GM19395 (cell line): ENCODE measurements at regions not wholly inside any gene's neighbourhood (a gene's known extent, or its start where the extent isn't known, plus 50 kb on each side); places are given as distances from the start of the nearest gene placed in this dataset.
"Not testable (repeated sequence)": the region's sequence is repeated elsewhere in the genome, so short reads cannot be mapped to it uniquely, and the experiment has no call there.

Experiments
- ATAC-seq: cut with Tn5 transposase; IDR thresholded peaks from one replicate; pipeline ENCODE4 v1.9.1; 2021; ENCODE audit warnings: mild to moderate bottlenecking, moderate library complexity; ENCODE audit not compliant: unreplicated experiment

DNA sequence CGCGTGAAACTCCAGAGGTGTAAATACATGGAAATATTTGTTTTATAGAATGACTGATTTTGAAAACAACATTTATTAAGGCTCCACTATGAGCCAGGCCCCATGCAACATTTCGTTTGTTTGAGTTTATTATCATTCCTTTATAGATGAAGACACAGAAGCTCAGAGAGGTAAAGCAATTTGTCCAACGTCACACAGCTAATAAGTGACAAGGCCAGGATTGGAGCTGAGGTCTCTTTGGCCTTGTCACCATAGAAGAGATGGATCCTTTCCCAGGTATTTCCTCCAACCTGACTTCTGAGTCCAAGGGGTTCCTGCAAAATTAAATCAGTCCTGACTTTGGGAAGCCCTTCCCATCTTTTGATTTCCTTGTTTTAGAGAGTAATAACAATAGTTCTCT, 98.0 kb downstream of the SYF2 start:
- no peak for ATAC-seq

DNA sequence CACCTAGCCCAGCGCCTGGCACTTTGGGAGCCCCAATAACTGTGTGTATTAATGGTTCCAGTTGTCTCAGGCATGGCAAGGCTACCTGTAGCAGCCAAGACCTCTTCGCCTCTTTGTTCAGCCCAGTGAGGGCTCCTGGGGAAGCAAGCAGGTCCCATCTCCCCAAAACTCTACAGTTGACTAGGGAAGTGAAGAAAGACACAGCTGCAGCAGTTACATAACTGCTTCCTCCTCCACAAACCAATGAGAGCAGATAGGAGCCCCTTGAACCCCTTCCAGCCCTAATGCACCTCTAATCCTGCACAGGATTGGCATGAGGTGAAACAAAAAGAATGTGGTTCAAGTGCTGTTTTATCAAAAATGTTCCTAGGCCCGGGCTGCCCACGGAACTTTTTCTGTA, 100.5 kb downstream of the SYF2 start:
- no peak for ATAC-seq

DNA sequence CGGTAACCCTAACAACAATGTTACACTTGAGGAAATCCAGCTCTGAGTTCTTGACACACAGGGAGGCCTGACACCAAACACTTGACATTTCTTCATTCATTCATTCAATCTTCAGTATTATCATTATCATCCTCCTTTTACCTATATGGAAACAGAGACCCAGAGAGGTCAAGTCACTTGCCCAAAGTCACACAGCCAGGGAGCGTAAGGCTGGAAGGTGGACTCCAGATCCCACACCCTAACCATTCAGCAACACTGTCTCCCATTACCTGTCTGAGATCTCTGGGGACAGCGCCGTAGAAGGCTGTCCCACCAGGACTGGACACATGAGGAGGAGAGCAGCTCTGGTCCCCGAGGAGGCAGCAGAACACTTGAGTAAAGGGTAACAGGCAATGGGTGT, 101.4 kb downstream of the SYF2 start:
- ATAC-seq, result no peak

DNA sequence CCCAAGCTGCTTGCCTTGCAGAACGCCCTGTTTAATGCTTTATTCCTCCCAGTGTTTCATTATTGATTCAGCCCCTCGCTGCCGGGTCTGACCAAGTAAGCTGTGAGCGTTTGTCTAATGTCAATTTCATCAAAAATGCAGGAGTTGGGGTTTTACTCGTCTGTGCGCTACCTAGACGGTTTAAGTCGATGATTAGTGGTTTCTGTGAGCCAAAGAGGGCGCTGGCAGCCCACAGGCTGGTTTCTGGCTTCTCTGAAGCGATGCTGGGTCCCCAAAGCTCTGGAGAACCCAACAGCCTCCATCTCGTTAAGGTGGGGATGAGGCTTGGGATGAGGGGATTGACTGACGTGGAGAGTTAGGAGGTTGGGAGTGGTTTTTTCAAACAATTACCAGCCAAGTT, 102.9 kb downstream of the SYF2 start:
- no peak for ATAC-seq

DNA sequence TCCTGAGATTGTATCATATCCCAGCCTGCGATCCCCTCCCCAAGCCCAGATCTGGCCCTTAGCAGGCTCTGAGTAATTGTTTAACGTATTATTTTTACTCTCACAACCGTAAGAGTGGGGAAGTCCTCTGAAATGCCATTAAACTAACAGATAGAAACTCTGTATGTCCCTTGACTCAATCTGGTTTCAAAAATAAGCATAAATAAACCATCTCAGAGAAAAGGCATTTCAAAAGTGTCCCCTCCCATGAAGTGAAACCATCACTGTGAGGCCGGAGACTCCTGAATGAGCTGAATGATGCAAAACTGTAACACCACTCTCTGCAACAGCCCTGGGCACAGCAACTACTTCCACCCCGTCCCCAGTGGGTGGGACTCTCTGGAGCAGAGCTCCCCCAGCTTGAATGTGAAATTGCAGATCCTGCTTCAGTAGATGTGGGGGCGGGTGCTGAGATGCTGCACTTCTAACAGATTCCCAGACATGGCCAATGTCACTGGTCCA, 104.1 kb downstream of the SYF2 start:
- ATAC-seq, result no peak

DNA sequence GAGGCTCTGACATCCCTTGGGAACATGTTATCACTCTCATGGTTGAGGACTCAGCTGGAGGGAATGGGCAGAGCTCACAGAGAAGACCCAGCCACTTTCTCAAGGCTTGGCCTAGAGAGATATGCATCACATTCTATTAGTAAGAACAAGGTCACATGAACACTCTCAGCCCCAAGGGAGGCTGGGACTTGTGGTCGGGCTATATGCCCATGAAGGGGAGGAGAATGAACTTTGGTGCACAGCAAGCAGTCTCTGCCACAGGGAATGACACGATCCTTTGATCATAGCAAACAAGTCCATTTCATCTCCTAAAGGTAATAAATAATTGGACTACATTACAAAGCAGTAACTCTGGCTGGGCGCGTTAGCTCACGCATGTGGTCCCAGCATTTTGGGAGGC, 105.7 kb downstream of the SYF2 start:
- no peak for ATAC-seq

DNA sequence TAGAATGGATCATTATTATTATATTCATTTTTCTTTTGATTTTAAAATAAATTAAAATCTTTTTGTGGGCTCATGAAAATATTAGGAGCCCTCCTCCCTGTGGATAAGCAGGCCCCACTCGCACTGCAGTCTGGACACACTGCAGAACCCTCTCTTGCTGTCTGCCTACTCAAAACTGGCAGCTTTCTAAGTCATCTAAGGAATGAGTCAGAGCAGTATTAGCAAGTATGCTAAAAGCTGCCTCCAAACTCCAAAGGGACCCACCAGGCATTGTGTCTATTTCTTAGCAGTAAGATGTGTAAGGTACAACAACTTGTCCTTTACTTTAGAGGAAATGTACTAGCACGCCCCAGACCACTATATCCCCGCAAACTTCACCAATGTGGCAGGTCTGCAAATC, 108.8 kb downstream of the SYF2 start:
- no peak for ATAC-seq

DNA sequence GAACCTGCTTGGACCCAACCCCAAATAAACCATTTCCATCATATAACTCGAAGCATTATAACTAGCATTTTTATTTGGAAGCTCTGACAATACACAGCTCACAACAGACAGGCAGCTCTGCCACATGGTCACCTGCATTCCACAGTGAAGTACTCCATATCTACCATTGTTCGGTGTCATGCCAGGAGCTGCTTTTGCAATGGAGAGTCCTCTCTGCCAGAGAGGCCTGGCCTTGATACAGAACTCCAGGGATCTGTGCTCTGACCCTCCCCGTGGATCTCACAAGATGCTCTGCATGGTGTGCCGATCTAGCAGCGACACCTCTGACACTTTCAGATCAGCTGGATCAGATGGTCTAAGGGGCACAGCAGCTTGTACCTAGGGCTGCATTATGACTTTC, 109.6 kb downstream of the SYF2 start:
- ATAC-seq, result no peak

DNA sequence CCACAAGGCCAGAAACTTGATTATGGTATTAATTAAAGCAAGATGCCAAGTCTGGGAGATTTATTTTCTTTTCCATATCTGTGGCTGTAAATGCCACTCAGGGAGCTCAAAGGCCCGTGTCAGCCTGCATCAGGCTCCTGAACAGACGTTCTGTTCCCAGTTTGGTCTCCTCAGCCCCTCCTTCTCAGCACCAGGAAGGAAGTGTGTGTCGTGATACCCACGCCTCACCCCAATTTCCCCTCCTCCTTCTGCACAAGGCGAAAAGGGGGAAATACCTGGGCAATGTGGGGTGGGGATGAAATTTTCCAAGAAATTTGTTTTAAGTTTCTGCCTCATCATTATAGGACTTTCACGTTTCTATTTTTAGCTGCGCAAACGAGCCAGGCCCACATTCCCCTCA, 112.0 kb downstream of the SYF2 start:
- ATAC-seq, result no peak

DNA sequence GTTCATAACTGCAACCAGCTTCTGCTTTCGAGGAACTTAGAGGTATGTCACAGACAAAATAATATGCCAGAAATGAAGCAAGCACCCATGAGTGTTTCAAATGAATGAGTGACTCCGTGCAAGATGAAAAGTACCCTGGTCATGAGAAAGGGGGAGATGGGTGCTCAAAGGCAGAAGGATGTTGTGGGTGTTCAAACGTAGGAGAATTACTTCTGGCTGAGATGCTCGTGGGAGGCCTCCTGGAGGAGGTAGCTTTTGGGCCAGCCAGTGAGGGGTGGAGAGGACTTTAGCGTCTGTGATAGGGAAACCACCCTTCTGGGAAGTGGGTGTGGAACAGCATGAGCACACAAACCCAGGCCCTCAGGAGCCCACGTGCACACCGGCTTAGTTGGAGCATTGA, 113.8 kb downstream of the SYF2 start:
- ATAC-seq, result no peak

DNA sequence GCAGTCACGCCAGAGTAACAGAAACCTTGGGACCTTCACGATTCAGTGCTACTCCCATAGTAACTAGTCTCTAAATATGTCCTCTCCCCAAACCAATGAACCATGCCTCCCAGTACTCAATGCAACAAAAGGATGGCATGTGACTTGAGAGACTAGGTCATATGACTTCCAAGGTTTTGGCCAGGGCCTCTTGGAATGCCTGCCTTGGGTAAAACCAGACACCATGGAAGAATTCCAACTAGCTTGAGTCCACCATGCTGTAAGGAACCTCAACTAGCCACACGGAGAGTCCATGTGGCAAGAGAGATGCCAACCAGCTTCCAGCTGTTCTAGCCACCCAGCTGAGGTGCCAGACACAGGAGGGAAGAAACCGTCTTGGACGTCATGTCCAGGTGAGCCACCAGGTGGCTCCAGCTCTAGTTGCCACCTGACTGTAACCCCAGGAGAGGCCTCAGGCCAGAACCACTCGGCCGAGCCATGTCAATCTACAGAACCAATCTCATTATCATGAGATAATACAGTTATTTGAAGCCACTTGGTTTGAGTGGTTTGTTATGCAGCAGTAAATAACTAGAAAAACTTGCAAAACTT, 115.0 kb downstream of the SYF2 start:
- no peak for ATAC-seq

DNA sequence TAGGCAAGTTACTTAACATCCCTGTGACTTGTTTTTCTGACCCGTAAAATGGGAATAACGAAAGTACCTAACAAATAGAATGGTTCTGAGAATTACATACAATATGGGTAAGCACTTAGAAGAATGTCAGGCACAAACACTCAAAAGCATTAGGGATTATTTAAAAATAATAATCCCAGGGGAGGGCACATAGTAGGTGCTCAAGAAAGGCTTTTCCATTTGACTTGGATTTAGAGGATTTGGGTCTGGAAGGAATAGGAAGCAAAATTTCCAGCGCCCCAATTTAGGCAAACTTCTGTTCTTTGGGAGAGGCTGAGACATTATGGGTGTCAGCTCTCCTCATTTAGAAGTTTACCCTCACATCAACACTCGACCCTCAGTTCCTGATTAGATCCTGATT, 115.5 kb downstream of the SYF2 start:
- no peak for ATAC-seq

DNA sequence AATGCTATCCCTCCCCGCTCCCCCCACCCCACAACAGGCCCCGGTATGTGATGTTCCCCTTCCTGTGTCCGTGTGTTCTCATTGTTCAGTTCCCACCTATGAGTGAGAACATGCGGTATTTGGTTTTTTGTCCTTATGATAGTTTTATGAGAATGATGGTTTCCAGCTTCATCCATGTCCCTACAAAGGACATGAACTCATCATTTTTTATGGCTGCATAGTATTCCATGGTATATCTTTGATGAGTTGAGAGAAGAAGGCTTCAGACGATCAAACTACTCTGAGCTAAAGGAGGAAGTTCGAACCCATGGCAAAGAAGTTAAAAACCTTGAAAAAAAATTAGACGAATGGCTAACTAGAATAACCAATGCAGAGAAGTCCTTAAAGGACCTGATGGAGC, 116.2 kb downstream of the SYF2 start:
- ATAC-seq, result not testable (repeated sequence)

DNA sequence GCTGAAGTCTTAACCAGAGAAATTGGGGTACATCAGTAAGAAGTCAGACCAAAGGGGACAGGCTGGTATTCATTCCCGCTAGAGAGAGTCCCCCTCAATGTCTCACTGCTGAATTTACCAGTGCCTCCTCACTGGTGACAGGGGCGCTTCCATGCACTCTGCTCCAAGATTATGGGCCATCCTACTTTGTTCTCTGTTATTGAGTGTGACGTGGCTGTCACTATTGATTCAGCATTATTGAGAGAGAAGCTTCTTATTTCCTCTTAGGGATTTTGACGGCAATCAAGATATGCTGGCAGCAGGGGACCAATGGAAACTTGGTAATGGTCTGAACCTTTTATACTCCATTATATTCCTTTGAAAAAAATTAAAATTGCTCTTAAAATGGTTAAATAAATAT, 118.6 kb downstream of the SYF2 start:
- ATAC-seq, result no peak

DNA sequence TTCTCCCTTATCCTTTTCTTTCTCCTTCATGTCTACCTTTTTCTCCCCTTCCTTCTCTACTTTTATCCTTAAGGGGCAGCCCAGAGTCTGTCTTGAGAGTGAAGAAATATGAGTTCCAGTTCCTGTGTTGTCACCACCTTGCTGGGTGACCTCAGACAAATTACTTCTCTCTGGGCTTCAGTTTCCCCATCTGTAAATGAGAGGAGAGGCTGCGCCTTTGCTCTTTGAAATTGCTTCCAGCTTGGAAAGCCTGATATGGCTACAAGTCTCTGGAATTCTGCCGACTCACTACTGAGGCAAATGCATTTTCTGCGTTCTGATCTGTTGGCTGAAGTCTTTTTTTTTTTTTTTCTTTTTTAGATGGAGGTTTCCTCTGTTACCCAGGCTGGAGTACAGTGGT, 119.2 kb downstream of the SYF2 start:
- ATAC-seq, result no peak

DNA sequence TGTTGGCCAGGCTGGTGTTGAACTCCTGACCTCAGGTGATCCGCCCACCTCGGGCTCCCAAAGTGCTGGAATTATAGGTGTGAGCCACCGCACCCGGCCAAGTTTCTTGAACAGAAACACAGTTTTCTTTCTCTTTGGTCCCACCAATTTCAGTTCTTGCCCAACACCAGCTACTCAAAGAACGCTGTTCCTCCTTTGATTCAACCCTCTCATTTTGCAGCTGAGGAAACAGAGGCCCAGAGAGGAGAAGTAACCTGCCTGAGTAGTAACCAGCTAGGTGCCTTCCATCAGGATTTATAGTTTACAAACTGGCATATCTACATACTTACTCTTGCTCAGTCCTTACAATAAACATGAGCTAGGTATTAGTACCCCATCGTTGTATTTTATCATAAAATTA, 119.9 kb downstream of the SYF2 start:
- ATAC-seq, result no peak

DNA sequence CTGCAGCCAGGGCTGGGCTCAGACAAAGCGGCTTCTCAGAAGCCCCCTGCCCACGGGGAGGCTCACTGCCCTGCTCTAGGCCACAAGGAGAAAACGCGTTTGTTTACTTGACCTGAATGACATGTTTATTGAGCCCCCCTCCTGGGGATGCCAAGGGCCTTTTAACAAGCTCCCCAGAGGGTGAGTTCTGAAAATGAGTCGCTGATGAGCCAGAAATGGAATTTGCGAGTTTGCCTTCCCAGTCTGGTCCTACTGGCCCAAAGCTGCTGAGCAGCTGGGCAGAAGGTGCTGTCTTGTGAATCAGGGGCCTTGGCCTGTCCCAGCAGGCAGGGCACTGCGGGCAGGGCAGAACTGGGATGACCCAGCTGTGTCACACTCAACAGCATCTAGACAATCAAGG, 120.6 kb downstream of the SYF2 start:
- no peak for ATAC-seq

DNA sequence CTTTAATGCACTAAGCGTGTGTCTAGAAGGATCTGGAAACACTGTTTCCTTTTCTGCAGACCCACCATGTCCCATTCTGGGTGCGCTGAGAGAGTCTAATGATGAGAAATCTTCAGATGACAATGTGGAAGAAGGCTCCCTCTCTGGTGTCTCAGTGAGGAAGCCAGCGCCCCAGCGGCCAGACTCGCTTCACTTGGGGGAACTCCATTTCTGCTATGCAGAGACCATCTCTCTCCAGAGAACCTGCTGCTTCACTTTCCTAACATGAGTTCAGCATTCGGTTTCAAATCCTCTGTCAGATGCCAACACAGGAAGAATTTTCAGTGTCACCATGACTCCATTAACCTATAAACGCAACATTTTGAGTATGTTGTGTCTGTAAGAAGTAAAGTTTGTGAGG, 121.8 kb downstream of the SYF2 start:
- no peak for ATAC-seq

DNA sequence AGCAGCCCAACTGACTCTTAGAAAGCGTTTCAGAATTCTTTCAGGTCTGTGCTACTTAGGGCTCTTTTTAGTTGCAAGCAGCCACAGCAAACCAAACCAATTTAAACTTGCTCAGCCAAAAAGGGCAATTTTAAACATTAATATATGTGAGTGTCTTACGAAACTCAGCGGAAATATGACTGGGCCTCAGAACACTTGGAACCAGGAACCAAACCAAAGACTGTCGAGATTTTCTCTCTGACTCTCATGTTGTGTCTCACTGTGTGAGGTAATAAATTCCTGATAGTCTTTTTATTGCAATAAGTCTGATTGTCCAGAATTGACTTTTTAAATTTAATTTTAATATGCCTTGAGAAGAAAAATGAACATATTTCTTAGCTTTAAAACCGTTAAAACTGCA, 122.3 kb downstream of the SYF2 start:
- no peak for ATAC-seq

DNA sequence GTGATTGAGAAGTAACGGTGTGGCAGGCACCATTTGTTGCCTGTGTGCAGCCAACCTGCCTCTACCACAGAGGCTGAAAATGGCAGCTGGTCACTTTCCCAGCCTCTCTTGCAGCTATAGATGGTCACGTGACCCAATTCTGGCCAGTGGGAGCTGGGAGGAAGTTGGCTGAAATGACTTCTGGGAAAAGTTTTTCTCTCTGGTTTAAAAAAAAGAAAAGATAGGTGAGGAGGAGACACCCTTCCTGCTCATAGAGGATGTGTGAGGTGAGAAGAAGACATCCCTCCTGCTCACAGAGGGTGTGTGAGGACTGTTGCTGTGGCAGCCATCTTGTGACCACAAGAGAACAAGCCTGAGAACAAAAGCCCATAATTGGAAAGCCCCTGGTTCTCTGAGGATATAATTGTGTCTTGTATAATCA, 122.8 kb downstream of the SYF2 start:
- no peak for ATAC-seq

DNA sequence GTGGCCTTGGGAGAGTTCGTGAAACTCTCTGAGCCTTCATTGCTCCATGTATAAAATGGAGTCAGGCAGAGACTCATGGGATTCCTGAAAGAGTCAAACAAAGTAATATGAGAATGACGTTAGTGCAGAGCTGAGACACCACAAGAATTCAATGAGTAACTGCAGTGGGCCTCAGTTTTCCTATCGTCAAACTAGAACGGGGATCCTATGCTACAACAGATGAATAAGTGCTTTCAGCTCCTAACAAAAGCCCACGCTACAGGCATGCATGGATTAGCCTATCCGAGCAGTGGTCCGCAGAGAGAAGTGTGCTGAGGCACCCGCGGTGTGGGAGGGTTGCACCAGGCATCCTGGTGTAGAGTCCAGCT, 124.7 kb downstream of the SYF2 start:
- no peak for ATAC-seq

DNA sequence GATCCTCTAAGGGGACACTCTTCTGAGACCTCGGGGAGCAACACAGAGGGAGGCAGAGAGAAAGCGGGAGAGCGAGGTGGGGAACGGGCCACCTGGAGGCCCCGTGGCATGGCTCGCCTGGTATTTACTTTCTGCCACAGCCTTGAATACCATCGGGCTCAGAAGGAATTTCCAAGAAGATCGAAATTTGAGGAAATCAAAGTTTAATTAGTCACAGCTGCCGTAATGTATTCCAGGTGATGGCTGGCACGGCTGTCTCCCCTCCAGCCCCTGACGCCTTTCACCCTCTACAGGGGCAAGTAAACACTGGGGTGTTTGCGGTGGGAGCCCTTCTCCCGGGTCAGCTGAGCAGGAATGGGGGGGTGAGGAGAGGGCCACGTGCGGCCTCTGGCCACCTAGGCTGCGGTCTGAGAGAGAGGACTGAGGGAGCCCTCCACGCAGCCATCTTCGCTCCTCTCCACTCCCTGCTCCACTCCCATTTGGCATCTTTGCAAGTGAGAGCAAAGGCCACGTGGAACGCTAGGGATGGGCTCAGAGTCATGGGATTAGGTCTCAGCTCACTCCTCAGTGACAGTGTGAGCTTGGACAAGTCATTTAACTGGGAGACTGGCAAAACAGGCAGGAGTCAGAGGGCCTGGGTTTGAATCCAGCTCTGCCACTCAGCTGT, 125.2 kb downstream of the SYF2 start:
- no peak for ATAC-seq

DNA sequence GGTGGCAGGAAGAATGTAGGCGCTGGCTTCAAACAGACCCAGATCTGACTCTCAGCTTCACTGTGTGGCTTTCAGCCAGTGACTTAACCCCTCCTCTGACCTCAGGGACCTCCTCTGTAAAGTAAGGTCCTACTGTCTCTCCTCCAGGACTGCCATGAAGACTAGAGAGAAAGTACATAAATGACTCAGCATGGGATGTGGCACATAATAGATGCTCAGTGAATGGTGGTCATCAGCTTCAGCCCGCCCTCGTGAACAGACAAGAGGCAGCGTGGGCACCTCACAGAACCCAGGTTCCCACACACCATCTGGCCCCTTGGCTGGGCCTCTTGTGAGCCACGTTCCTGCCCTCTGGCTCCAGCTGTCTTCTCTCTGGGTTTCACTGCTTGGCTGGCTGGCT, 126.0 kb downstream of the SYF2 start:
- ATAC-seq, result no peak
